Osteoblast (primary cell): ENCODE measurements at regions not wholly inside any gene's neighbourhood (a gene's known extent, or its start where the extent isn't known, plus 50 kb on each side); places are given as distances from the start of the nearest gene placed in this dataset.

Experiments used
- DNase-seq: peaks from one replicate; pipeline ENCODE4 v3.0.0; 2011; ENCODE audit warnings: low spot score, mixed read lengths; ENCODE audit not compliant: insufficient read length; ENCODE audit errors: missing footprints
- H2AFZ ChIP-seq: 2 replicates; pipeline ENCODE4 v1.6.0; 2011; ENCODE audit warnings: mild to moderate bottlenecking, low read length
- H3K27ac ChIP-seq: 2 replicates; pipeline ENCODE4 v1.5.1; 2011; ENCODE audit warnings: mild to moderate bottlenecking, low read depth, low read length, moderate library complexity
- H3K27me3 ChIP-seq: 2 replicates; pipeline ENCODE4 v1.6.0; 2012; ENCODE audit warnings: mild to moderate bottlenecking, control low read depth, inconsistent platforms, low read length, moderate library complexity; ENCODE audit not compliant: insufficient read depth
- H3K36me3 ChIP-seq: 2 replicates; pipeline ENCODE4 v1.5.1; 2011; ENCODE audit warnings: mild to moderate bottlenecking, low read length, control low read depth, moderate library complexity; ENCODE audit not compliant: insufficient read depth
- H3K4me1 ChIP-seq: 2 replicates; pipeline ENCODE4 v1.5.1; 2011; ENCODE audit warnings: mild to moderate bottlenecking, low read length, control low read depth, moderate library complexity; ENCODE audit not compliant: insufficient read depth
- H3K4me2 ChIP-seq: 2 replicates; pipeline ENCODE4 v1.6.0; 2011; ENCODE audit warnings: mild to moderate bottlenecking, low read length; ENCODE audit not compliant: insufficient read depth
- H3K4me3 ChIP-seq: fragments of 200-600 bp; sonication (generic); 3 replicates; pipeline ENCODE4 v1.5.1; 2012; ENCODE audit warnings: mild to moderate bottlenecking, low read length, inconsistent platforms; ENCODE audit not compliant: insufficient read depth
- H3K79me2 ChIP-seq: 2 replicates; pipeline ENCODE4 v1.6.0; 2012; ENCODE audit warnings: mild to moderate bottlenecking, low read length, control low read depth, inconsistent platforms; ENCODE audit not compliant: insufficient read depth
- H3K9me3 ChIP-seq: 2 replicates; pipeline ENCODE4 v1.5.1; 2011; ENCODE audit warnings: low read depth, low read length, control low read depth
- H4K20me1 ChIP-seq: 2 replicates; pipeline ENCODE4 v1.6.0; 2012; ENCODE audit warnings: mild to moderate bottlenecking, low read length, control low read depth; ENCODE audit not compliant: insufficient read depth
- CTCF ChIP-seq: IDR thresholded peaks from 2 replicates; pipeline ENCODE4 v1.5.1; 2011; ENCODE audit warnings: mild to moderate bottlenecking, low read depth, low read length, moderate library complexity; ENCODE audit errors: extremely low read depth

- H4K20me1 ChIP-seq = no peaks in the 10 kb centered on the region
- DNase-seq = no peak
- TF ChIP-seq CTCF = no peak
- no peak overlapping the region for H3K4me2 ChIP-seq
- H3K27ac ChIP-seq = no peak overlapping the region
- no peaks in the 10 kb centered on the region for H3K79me2 ChIP-seq
- H3K36me3 ChIP-seq = no peaks in the 10 kb centered on the region
- H2AFZ ChIP-seq = no peak overlapping the region
- no peaks in the 10 kb centered on the region for H3K9me3 ChIP-seq
- H3K27me3 ChIP-seq = peaks cover 25% of the 10 kb centered on the region
- no peaks in the 10 kb centered on the region for H3K4me1 ChIP-seq
- H3K4me3 ChIP-seq = no peak overlapping the region
Observed at GRCh38 chr9:134267305-134267880, 58.9 kb upstream of the RXRA start.

GRCh38 chr9:134267881-134268724 lies 58.2 kb upstream of the RXRA start:
- H3K9me3 ChIP-seq = no peaks in the 10 kb centered on the region
- no peak overlapping the region for H3K27ac ChIP-seq
- H3K4me2 ChIP-seq = no peak overlapping the region
- no peak for TF ChIP-seq CTCF
- no peak overlapping the region for H2AFZ ChIP-seq
- DNase-seq = no peak
- H4K20me1 ChIP-seq = no peaks in the 10 kb centered on the region
- no peaks in the 10 kb centered on the region for H3K36me3 ChIP-seq
- H3K4me1 ChIP-seq = no peaks in the 10 kb centered on the region
- H3K4me3 ChIP-seq = no peak overlapping the region
- H3K79me2 ChIP-seq = no peaks in the 10 kb centered on the region
- H3K27me3 ChIP-seq = peaks cover 25% of the 10 kb centered on the region

DNA sequence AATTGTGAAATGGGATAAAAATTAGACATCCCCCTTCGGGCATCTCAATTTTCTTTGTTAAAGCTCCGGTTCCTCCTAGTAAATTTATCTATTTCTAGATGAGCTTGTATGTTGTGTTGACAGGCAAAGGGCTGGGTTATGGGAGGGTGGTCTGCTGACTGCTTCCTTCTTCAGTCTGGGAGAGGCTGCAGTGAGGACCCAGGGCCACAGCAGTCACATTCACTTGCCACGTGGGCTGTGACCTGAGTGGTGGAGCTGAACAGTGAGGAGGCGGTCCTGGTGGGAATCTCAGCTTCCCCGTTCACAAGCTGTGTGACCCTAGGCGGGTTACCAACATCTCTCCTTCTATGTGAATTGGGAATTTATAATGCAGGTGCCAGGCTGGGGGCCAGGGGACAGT lies 57.5 kb upstream of the RXRA start:
- Histone ChIP-seq H3K27ac (no peak overlapping the region), H3K27me3 (peaks cover 25% of the 10 kb centered on the region), H3K4me1 (no peaks in the 10 kb centered on the region), H2AFZ (no peak overlapping the region), H3K4me2 (no peak overlapping the region), H3K4me3 (no peak overlapping the region), H3K9me3 (no peaks in the 10 kb centered on the region), H4K20me1 (no peaks in the 10 kb centered on the region), H3K36me3 (no peaks in the 10 kb centered on the region), H3K79me2 (no peaks in the 10 kb centered on the region)
- DNase-seq = no peak
- TF ChIP-seq CTCF = no peak

- TF ChIP-seq CTCF = no peak
- DNase-seq = no peak
Observed at GRCh38 chr9:134271338-134272301, 54.6 kb upstream of the RXRA start.

More at GRCh38 chr9:134271338-134272301, 54.6 kb upstream of the RXRA start:
- H3K79me2 ChIP-seq = no peaks in the 10 kb centered on the region
- H3K4me3 ChIP-seq = no peak overlapping the region
- H3K27me3 ChIP-seq = peaks cover 11% of the 10 kb centered on the region
- H3K27ac ChIP-seq = no peak overlapping the region
- no peaks in the 10 kb centered on the region for H4K20me1 ChIP-seq
- no peaks in the 10 kb centered on the region for H3K4me1 ChIP-seq
- no peak overlapping the region for H2AFZ ChIP-seq
- H3K9me3 ChIP-seq = no peaks in the 10 kb centered on the region
- H3K36me3 ChIP-seq = no peaks in the 10 kb centered on the region
- H3K4me2 ChIP-seq = no peak overlapping the region
